K562 (cell line): ENCODE measurements at regions not wholly inside any gene's neighbourhood (a gene's known extent, or its start where the extent isn't known, plus 50 kb on each side); places are given as distances from the start of the nearest gene placed in this dataset.

Experiments used
- ATF3 ChIP-seq, 2 experiments: fragments of 450-650 bp in 1 of 2; sonication (generic) in 1 of 2; formaldehyde crosslinking in 1 of 2; IDR thresholded peaks in 1 of 2; conservative IDR thresholded peaks in 1 of 2; 2 replicates each; pipeline versions ENCODE4 v1.6.1 to v1.8.1; 2016 to 2023; ENCODE audit warnings: mild to moderate bottlenecking in 2 of 2, moderate library complexity in 2 of 2, inconsistent platforms in 1 of 2, missing genetic modification reagents in 1 of 2
- CREB1 ChIP-seq, 2 experiments: sonication (generic) in 1 of 2; formaldehyde crosslinking in 1 of 2; IDR thresholded peaks; 2 replicates each; pipeline versions ENCODE4 v1.6.1 to v1.8.0; 2012 to 2022; ENCODE audit warnings: inconsistent platforms in 1 of 2, mild to moderate bottlenecking in 1 of 2, missing genetic modification reagents in 1 of 2, moderate library complexity in 1 of 2
- ETV1 ChIP-seq: fragments of 450-650 bp; conservative IDR thresholded peaks from 2 replicates; pipeline ENCODE4 v1.6.1; 2016; ENCODE audit warnings: missing genetic modification characterization, control low read depth, low read depth, missing compliant biosample characterization
- EZH2 ChIP-seq: IDR thresholded peaks from 2 replicates; pipeline ENCODE4 v1.6.1; 2012; ENCODE audit warnings: low read depth, mild to moderate bottlenecking, inconsistent platforms, low read length, borderline replicate concordance
- HDAC2 ChIP-seq: fragments of 450-650 bp; IDR thresholded peaks from 2 replicates; pipeline ENCODE4 v1.6.1; 2016; ENCODE audit warnings: mild to moderate bottlenecking
- SPI1 ChIP-seq: IDR thresholded peaks from 2 replicates; pipeline ENCODE4 v1.6.1; 2011; ENCODE audit warnings: low read depth, low read length, control low read depth, borderline replicate concordance
- TAF1 ChIP-seq: IDR thresholded peaks from 2 replicates; pipeline ENCODE4 v1.6.1; 2011; ENCODE audit warnings: mild to moderate bottlenecking, low read length, moderate library complexity; ENCODE audit not compliant: insufficient read depth, control insufficient read depth, severe bottlenecking; ENCODE audit errors: extremely low read depth
- ZNF766 ChIP-seq: fragments of 200-800 bp; sonication (Bioruptor generic); conservative IDR thresholded peaks from 2 replicates; pipeline ENCODE4 v1.6.1; 2016; ENCODE audit warnings: missing genetic modification characterization, missing compliant biosample characterization

GRCh38 chr3:124653071-124653796, 77.0 kb upstream of the UMPS start:
- TF ChIP-seq SPI1 = no peak
- no peak for TF ChIP-seq EZH2
- TF ChIP-seq ZNF766 = no peak
- TF ChIP-seq TAF1 = no peak
- no peak for TF ChIP-seq ETV1 (tag)
- no peak for TF ChIP-seq ATF3 (IDR thresholded peaks at IDR 0.05)
- no peak for TF ChIP-seq ATF3 (CRISPR knock-in tag; conservative IDR thresholded peaks at IDR 0.05)
- no peak for TF ChIP-seq HDAC2
- no peak for TF ChIP-seq CREB1 (IDR thresholded peaks at IDR 0.05)
- no peak for TF ChIP-seq CREB1 (CRISPR knock-in tag; IDR thresholded peaks at IDR 0.05)
